ENCODE measurements at regions not wholly inside any gene's neighbourhood (a gene's known extent, or its start where the extent isn't known, plus 50 kb on each side); places are given as distances from the start of the nearest gene placed in this dataset.

DNA sequence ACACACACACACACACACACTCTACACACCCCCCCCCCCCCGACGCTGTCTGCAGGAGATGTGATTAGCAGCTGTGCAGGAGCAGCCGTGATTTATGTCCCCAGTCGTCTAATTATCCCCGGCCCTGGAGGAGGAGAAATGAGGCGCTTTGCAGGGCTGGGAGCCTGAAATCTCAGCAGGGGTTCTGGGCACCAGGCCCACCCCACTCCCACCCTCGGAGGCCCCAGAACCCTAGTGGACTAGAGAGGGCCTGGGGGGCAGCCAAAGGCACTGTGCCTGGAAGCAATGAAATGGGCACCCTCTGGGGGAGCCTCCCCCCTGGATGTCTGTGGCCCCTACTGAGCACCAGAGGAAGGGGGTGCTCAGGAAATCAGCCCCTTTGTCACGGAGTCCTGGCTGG, 134.2 kb upstream of the CIBAR2 start:
- no peaks in the 10 kb centered on the region for H3K4me1 ChIP-seq (ENCODE audit: insufficient read depth, low read length)
- H4K8ac ChIP-seq (replicated peaks; ENCODE audit: insufficient read length, low read depth, low read length): no peak overlapping the region
- H3K27ac ChIP-seq (ENCODE audit: insufficient read length, low read depth, low read length): no peak overlapping the region
- H2BK120ac ChIP-seq (ENCODE audit: low read depth, low read length, poor library complexity, severe bottlenecking): no peak overlapping the region
- no peak overlapping the region for H4K91ac ChIP-seq (ENCODE audit: insufficient read length, low read depth, low read length)
- no peaks in the 10 kb centered on the region for H3K9me3 ChIP-seq (ENCODE audit: control insufficient read depth, low read depth, low read length)
- H2BK5ac ChIP-seq (ENCODE audit: insufficient read length, low read length): no peak overlapping the region
- Mint-ChIP-seq H3K36me3 (ENCODE audit: insufficient read depth in 1 of 3, low read depth in 3 of 3) (no peaks in the 10 kb centered on the region), H3K9me3 (no peaks in the 10 kb centered on the region), H3K27me3 (ENCODE audit: low read depth) (peaks cover 5% of the 10 kb centered on the region; the same call in 1 of the 2 replicates), H3K4me3 (no peak overlapping the region), H3K4me1 (peaks cover 13 to 32% of the 10 kb centered on the region in 2 experiments), H3K27ac (no peak overlapping the region)
- no peaks in the 10 kb centered on the region for H4K20me1 ChIP-seq (ENCODE audit: control insufficient read depth, insufficient read depth, insufficient read length)
- TF ChIP-seq, protein P1, sequence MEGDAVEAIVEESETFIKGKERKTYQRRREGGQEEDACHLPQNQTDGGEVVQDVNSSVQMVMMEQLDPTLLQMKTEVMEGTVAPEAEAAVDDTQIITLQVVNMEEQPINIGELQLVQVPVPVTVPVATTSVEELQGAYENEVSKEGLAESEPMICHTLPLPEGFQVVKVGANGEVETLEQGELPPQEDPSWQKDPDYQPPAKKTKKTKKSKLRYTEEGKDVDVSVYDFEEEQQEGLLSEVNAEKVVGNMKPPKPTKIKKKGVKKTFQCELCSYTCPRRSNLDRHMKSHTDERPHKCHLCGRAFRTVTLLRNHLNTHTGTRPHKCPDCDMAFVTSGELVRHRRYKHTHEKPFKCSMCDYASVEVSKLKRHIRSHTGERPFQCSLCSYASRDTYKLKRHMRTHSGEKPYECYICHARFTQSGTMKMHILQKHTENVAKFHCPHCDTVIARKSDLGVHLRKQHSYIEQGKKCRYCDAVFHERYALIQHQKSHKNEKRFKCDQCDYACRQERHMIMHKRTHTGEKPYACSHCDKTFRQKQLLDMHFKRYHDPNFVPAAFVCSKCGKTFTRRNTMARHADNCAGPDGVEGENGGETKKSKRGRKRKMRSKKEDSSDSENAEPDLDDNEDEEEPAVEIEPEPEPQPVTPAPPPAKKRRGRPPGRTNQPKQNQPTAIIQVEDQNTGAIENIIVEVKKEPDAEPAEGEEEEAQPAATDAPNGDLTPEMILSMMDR (conservative IDR thresholded peaks at IDR 0.05): no peak
- no peaks in the 10 kb centered on the region for H3K23me2 ChIP-seq (ENCODE audit: insufficient read length, low read depth, low read length, poor library complexity, severe bottlenecking)
- H3T11ph ChIP-seq (ENCODE audit: low read length): no peak overlapping the region
- no peak overlapping the region for H2BK12ac ChIP-seq (ENCODE audit: insufficient read length, low read depth, low read length)
- H3K18ac ChIP-seq (ENCODE audit: insufficient read length, low read depth, low read length): no peak overlapping the region
- no peak overlapping the region for H2BK20ac ChIP-seq (ENCODE audit: low read depth, low read length, poor library complexity, severe bottlenecking)
- no peak overlapping the region for H3K9ac ChIP-seq (ENCODE audit: extremely low read depth, insufficient read length, low read length)
- H3K4ac ChIP-seq (ENCODE audit: low read depth, low read length): no peak overlapping the region
- no peak overlapping the region for H2AK5ac ChIP-seq (ENCODE audit: insufficient read length, low read length)
- H3K14ac ChIP-seq (ENCODE audit: insufficient read depth, low read length): no peak overlapping the region
- no CpG with 5 or more reads among the region's 8 CpGs for WGBS (ENCODE audit: extremely low coverage, insufficient read length, low lambda C conversion rate)
- no peak overlapping the region for H3K4me2 ChIP-seq (ENCODE audit: insufficient read depth, insufficient read length, low read length)
- H2AFZ ChIP-seq (ENCODE audit: low read length): no peak overlapping the region
- peaks cover 2% of the 10 kb centered on the region for H3K79me1 ChIP-seq (ENCODE audit: insufficient read depth, low read depth, low read length, poor library complexity, severe bottlenecking)
- no peaks in the 10 kb centered on the region; the same call in 1 of the 2 replicates for H3K79me2 ChIP-seq (ENCODE audit: insufficient read depth, low read length)
- no peak for DNase-seq
- H4K5ac ChIP-seq (ENCODE audit: insufficient read length, low read depth, low read length): no peak overlapping the region
- no peak overlapping the region for H3K23ac ChIP-seq (ENCODE audit: insufficient read length, low read depth, low read length)
- H3K56ac ChIP-seq (ENCODE audit: insufficient read length, low read depth, low read length): no peak overlapping the region
- H2BK15ac ChIP-seq (ENCODE audit: low read depth, low read length): no peak overlapping the region
- no peaks in the 10 kb centered on the region for H3K27me3 ChIP-seq (ENCODE audit: insufficient read depth, low read length)

All from H9 (cell line).